Mesendoderm (in vitro differentiated cells): ENCODE measurements at regions not wholly inside any gene's neighbourhood (a gene's known extent, or its start where the extent isn't known, plus 50 kb on each side); places are given as distances from the start of the nearest gene placed in this dataset.
A peak's percentile ranks its signal among the peaks of the same experiment; 100 is the strongest.

Experiments
- DNase-seq: peaks from one replicate; pipeline ENCODE4 v3.0.0; 2013
- H2AK5ac ChIP-seq: 2 replicates; pipeline ENCODE4 v1.6.1; 2013; ENCODE audit warnings: low read length, inconsistent platforms
- H2BK120ac ChIP-seq: 2 replicates; pipeline ENCODE4 v1.6.1; 2013; ENCODE audit warnings: low read depth, mild to moderate bottlenecking, low read length, moderate library complexity, mixed read lengths
- H2BK15ac ChIP-seq: replicated peaks from 2 replicates; pipeline ENCODE4 v1.6.1; 2013; ENCODE audit warnings: low read depth, mild to moderate bottlenecking, moderate library complexity
- H2BK5ac ChIP-seq: 2 replicates; pipeline ENCODE4 v1.6.1; 2013; ENCODE audit warnings: low read length, inconsistent platforms
- H3K18ac ChIP-seq: 2 replicates; pipeline ENCODE4 v1.6.1; 2013; ENCODE audit warnings: mild to moderate bottlenecking, low read length, mixed read lengths
- H3K23ac ChIP-seq: one replicate; pipeline ENCODE4 v1.6.1; 2013; ENCODE audit warnings: low read length
- H3K27ac ChIP-seq: 2 replicates; pipeline ENCODE4 v1.5.1; 2013; ENCODE audit warnings: low read depth, mild to moderate bottlenecking, inconsistent platforms, low read length, moderate library complexity
- H3K27me3 ChIP-seq: 2 replicates; pipeline ENCODE4 v1.6.1; 2013; ENCODE audit warnings: low read length, control low read depth, mild to moderate bottlenecking, inconsistent platforms; ENCODE audit not compliant: insufficient read depth, poor library complexity
- H3K36me3 ChIP-seq: 2 replicates; pipeline ENCODE4 v1.6.1; 2013; ENCODE audit warnings: low read length, inconsistent platforms; ENCODE audit not compliant: control insufficient read depth, insufficient read depth
- H3K4ac ChIP-seq: one replicate; pipeline ENCODE4 v1.6.1; 2013; ENCODE audit warnings: low read depth, mild to moderate bottlenecking, low read length, moderate library complexity
- H3K4me1 ChIP-seq: 2 replicates; pipeline ENCODE4 v1.6.1; 2013; ENCODE audit warnings: low read depth, low read length, inconsistent platforms; ENCODE audit not compliant: control insufficient read depth
- H3K4me2 ChIP-seq: 2 replicates; pipeline ENCODE4 v1.6.1; 2013; ENCODE audit warnings: low read length
- H3K4me3 ChIP-seq: 2 replicates; pipeline ENCODE4 v1.5.1; 2013; ENCODE audit warnings: mild to moderate bottlenecking, low read length
- H3K56ac ChIP-seq: one replicate; pipeline ENCODE4 v1.6.1; 2013; ENCODE audit warnings: low read length
- H3K79me1 ChIP-seq: 2 replicates; pipeline ENCODE4 v1.6.1; 2013; ENCODE audit warnings: low read length, inconsistent platforms
- H3K79me2 ChIP-seq: 2 replicates; pipeline ENCODE4 v1.6.1; 2013; ENCODE audit warnings: mild to moderate bottlenecking, low read length; ENCODE audit not compliant: control insufficient read depth, insufficient read depth
- H3K9ac ChIP-seq: 2 replicates; pipeline ENCODE4 v1.6.1; 2013; ENCODE audit warnings: low read length, inconsistent platforms
- H4K5ac ChIP-seq: one replicate; pipeline ENCODE4 v1.6.1; 2013; ENCODE audit warnings: low read length
- H4K8ac ChIP-seq: one replicate; pipeline ENCODE4 v1.6.1; 2013; ENCODE audit warnings: low read depth, mild to moderate bottlenecking, control low read depth, low read length, moderate library complexity
- WGBS: extraction: QIAGEN DNeasy Blood & Tissue Kit; methylation state at CpG from one replicate; pipeline ENCODE4 v1.1.7; 2013; ENCODE audit warnings: low lambda C conversion rate, missing lambda C conversion rate; ENCODE audit not compliant: insufficient coverage; ENCODE audit errors: extremely low coverage; 5-methylcytosine and 5-hydroxymethylcytosine counted together

- Histone ChIP-seq H3K23ac (no peak overlapping the region), H2BK15ac (no peak overlapping the region), H3K18ac (no peak overlapping the region), H4K8ac (no peak overlapping the region), H3K9ac (no peak overlapping the region), H3K27ac (no peak overlapping the region), H3K79me1 (no peaks in the 10 kb centered on the region), H2BK120ac (no peak overlapping the region), H3K56ac (no peak overlapping the region), H2AK5ac (no peak overlapping the region), H2BK5ac (no peak overlapping the region), H3K79me2 (no peaks in the 10 kb centered on the region), H3K4me2 (no peak overlapping the region), H3K36me3 (no peaks in the 10 kb centered on the region), H3K4me1 (peaks cover 2% of the 10 kb centered on the region), H3K4ac (no peak overlapping the region), H3K27me3 (no peaks in the 10 kb centered on the region), H3K4me3 (no peak overlapping the region), H4K5ac (no peak overlapping the region)
- DNase-seq, result peak; percentile 32
- WGBS, result no CpG with 5 or more reads among the region's 4 CpGs
Observed at GRCh38 chr13:36530050-36530789, 97.9 kb downstream of the CCNA1 start.

GRCh38 chr13:36530861-36531590 is 98.7 kb downstream of the CCNA1 start:
- Histone ChIP-seq H3K27ac (no peak overlapping the region), H2BK120ac (no peak overlapping the region), H3K4me3 (no peak overlapping the region), H3K79me1 (no peaks in the 10 kb centered on the region), H3K56ac (no peak overlapping the region), H2AK5ac (no peak overlapping the region), H2BK15ac (no peak overlapping the region), H3K27me3 (no peaks in the 10 kb centered on the region), H3K18ac (no peak overlapping the region), H3K4me2 (no peak overlapping the region), H3K4me1 (peaks cover 2% of the 10 kb centered on the region), H4K8ac (no peak overlapping the region), H3K36me3 (no peaks in the 10 kb centered on the region), H3K23ac (no peak overlapping the region), H2BK5ac (no peak overlapping the region), H4K5ac (no peak overlapping the region), H3K9ac (no peak overlapping the region), H3K4ac (no peak overlapping the region), H3K79me2 (no peaks in the 10 kb centered on the region)
- no peak for DNase-seq
- WGBS, result no CpG with 5 or more reads among the region's 5 CpGs

- H4K8ac ChIP-seq, result no peak overlapping the region
Observed at GRCh38 chr13:36531746-36532486, 99.6 kb downstream of the CCNA1 start.

GRCh38 chr13:36533806-36534205 is 101.5 kb downstream of the CCNA1 start:
- Histone ChIP-seq H3K56ac (no peak overlapping the region), H3K36me3 (no peaks in the 10 kb centered on the region), H2BK15ac (no peak overlapping the region), H3K4ac (no peak overlapping the region), H4K8ac (no peak overlapping the region), H2BK120ac (no peak overlapping the region), H3K27me3 (no peaks in the 10 kb centered on the region), H3K4me3 (no peak overlapping the region), H2AK5ac (no peak overlapping the region), H3K9ac (no peak overlapping the region), H3K23ac (no peak overlapping the region), H3K79me1 (no peaks in the 10 kb centered on the region), H3K18ac (no peak overlapping the region), H2BK5ac (no peak overlapping the region), H3K4me1 (peaks cover 2% of the 10 kb centered on the region), H3K27ac (no peak overlapping the region), H3K79me2 (no peaks in the 10 kb centered on the region), H3K4me2 (no peak overlapping the region), H4K5ac (no peak overlapping the region)
- no CpG with 5 or more reads among the region's 2 CpGs for WGBS
- DNase-seq, result peak; percentile 59

More at GRCh38 chr13:36531746-36532486, 99.6 kb downstream of the CCNA1 start:
- no CpG with 5 or more reads among the region's 5 CpGs for WGBS
- H3K27me3 ChIP-seq, result no peaks in the 10 kb centered on the region
- H3K27ac ChIP-seq, result no peak overlapping the region
- no peak overlapping the region for H3K23ac ChIP-seq
- H3K9ac ChIP-seq, result no peak overlapping the region
- H3K4me2 ChIP-seq, result no peak overlapping the region
- H3K79me1 ChIP-seq, result no peaks in the 10 kb centered on the region
- H3K4ac ChIP-seq, result no peak overlapping the region
- H4K5ac ChIP-seq, result no peak overlapping the region
- no peak overlapping the region for H3K56ac ChIP-seq
- no peak overlapping the region for H2BK15ac ChIP-seq
- H2AK5ac ChIP-seq, result no peak overlapping the region
- no peak overlapping the region for H3K4me3 ChIP-seq
- H3K4me1 ChIP-seq, result peaks cover 2% of the 10 kb centered on the region
- H3K36me3 ChIP-seq, result no peaks in the 10 kb centered on the region
- no peaks in the 10 kb centered on the region for H3K79me2 ChIP-seq
- DNase-seq, result no peak
- H2BK5ac ChIP-seq, result no peak overlapping the region
- H3K18ac ChIP-seq, result no peak overlapping the region
- no peak overlapping the region for H2BK120ac ChIP-seq

GRCh38 chr13:36536546-36536945 is 104.3 kb downstream of the CCNA1 start:
- Histone ChIP-seq H3K27ac (no peak overlapping the region), H3K9ac (no peak overlapping the region), H4K5ac (no peak overlapping the region), H3K36me3 (no peaks in the 10 kb centered on the region), H3K79me1 (no peaks in the 10 kb centered on the region), H3K27me3 (no peaks in the 10 kb centered on the region), H4K8ac (no peak overlapping the region), H3K23ac (no peak overlapping the region), H3K4me2 (no peak overlapping the region), H2BK5ac (no peak overlapping the region), H2AK5ac (no peak overlapping the region), H2BK15ac (no peak overlapping the region), H2BK120ac (no peak overlapping the region), H3K79me2 (no peaks in the 10 kb centered on the region), H3K4me1 (peaks cover 2% of the 10 kb centered on the region), H3K18ac (no peak overlapping the region), H3K4ac (no peak overlapping the region), H3K56ac (no peak overlapping the region), H3K4me3 (no peak overlapping the region)
- no CpG with 5 or more reads among the region's 3 CpGs for WGBS
- no peak for DNase-seq
